Dermis blood vessel endothelial cell (primary cell): ENCODE measurements at regions not wholly inside any gene's neighbourhood (a gene's known extent, or its start where the extent isn't known, plus 50 kb on each side); places are given as distances from the start of the nearest gene placed in this dataset.

ENCODE experiments used
- DNase-seq: peaks from one replicate; pipeline ENCODE4 v3.0.0; 2010

GRCh38 chr2:228701506-228701905, 520.0 kb upstream of the SPHKAP start:
- DNase-seq, result no peak

GRCh38 chr2:228700638-228701037, 519.2 kb upstream of the SPHKAP start:
- DNase-seq, result no peak

GRCh38 chr2:228699888-228700287, 518.4 kb upstream of the SPHKAP start:
- no peak for DNase-seq

- no peak for DNase-seq
Measured at GRCh38 chr2:228699400-228699799, 517.9 kb upstream of the SPHKAP start.

- no peak for DNase-seq
Measured at GRCh38 chr2:228698963-228699362, 517.5 kb upstream of the SPHKAP start.

- DNase-seq, result no peak
Measured at GRCh38 chr2:228697456-228697855, 516.0 kb upstream of the SPHKAP start.

- no peak for DNase-seq
Measured at GRCh38 chr2:228690681-228691080, 509.2 kb upstream of the SPHKAP start.

- no peak for DNase-seq
Measured at GRCh38 chr2:228689053-228689452, 507.6 kb upstream of the SPHKAP start.

- DNase-seq, result no peak
Measured at GRCh38 chr2:228688007-228688645, 506.6 kb upstream of the SPHKAP start.

GRCh38 chr2:228681979-228682378, 500.5 kb upstream of the SPHKAP start:
- DNase-seq, result no peak

- no peak for DNase-seq
Measured at GRCh38 chr2:228681426-228681825, 499.9 kb upstream of the SPHKAP start.

- no peak for DNase-seq
Measured at GRCh38 chr2:228678110-228678509, 496.6 kb upstream of the SPHKAP start.

- DNase-seq, result no peak
Measured at GRCh38 chr2:228675646-228676045, 494.2 kb upstream of the SPHKAP start.

GRCh38 chr2:228675091-228675490, 493.6 kb upstream of the SPHKAP start:
- DNase-seq, result no peak

- DNase-seq, result no peak
Measured at GRCh38 chr2:228673876-228674554, 492.5 kb upstream of the SPHKAP start.

- no peak for DNase-seq
Measured at GRCh38 chr2:228669690-228670089, 488.2 kb upstream of the SPHKAP start.

- DNase-seq, result no peak
Measured at GRCh38 chr2:228665232-228665631, 483.7 kb upstream of the SPHKAP start.

- DNase-seq, result no peak
Measured at GRCh38 chr2:228658998-228659397, 477.5 kb upstream of the SPHKAP start.

- DNase-seq, result peak; percentile 1
Measured at GRCh38 chr2:228657807-228658402, 476.4 kb upstream of the SPHKAP start.

- no peak for DNase-seq
Measured at GRCh38 chr2:228655331-228655730, 473.8 kb upstream of the SPHKAP start.

- DNase-seq, result no peak
Measured at GRCh38 chr2:228654707-228655106, 473.2 kb upstream of the SPHKAP start.

- DNase-seq, result no peak
Measured at GRCh38 chr2:228653884-228654283, 472.4 kb upstream of the SPHKAP start.

GRCh38 chr2:228652366-228652765, 470.9 kb upstream of the SPHKAP start:
- DNase-seq, result no peak

- no peak for DNase-seq
Measured at GRCh38 chr2:228649876-228650275, 468.4 kb upstream of the SPHKAP start.
